ENCODE measurements at regions not wholly inside any gene's neighbourhood (a gene's known extent, or its start where the extent isn't known, plus 50 kb on each side); places are given as distances from the start of the nearest gene placed in this dataset.

- no peak for DNase-seq (ENCODE audit: low read depth)
- H3K4me3 ChIP-seq (ENCODE audit: control insufficient read depth, low read depth, low read length) = no peak overlapping the region
- TF ChIP-seq CTCF (IDR thresholded peaks at IDR 0.05; ENCODE audit: control insufficient read depth, insufficient read depth, low read depth, low read length, missing control alignments) = no peak
Measured at GRCh38 chr18:1495387-1495786, 590.7 kb downstream of the ADCYAP1 start.

GRCh38 chr18:1496096-1496495, 591.4 kb downstream of the ADCYAP1 start:
- no peak overlapping the region for H3K4me3 ChIP-seq (ENCODE audit: control insufficient read depth, low read depth, low read length)
- DNase-seq (ENCODE audit: low read depth) = no peak
- TF ChIP-seq CTCF (IDR thresholded peaks at IDR 0.05; ENCODE audit: control insufficient read depth, insufficient read depth, low read depth, low read length, missing control alignments) = no peak

GRCh38 chr18:1498216-1498615, 593.5 kb downstream of the ADCYAP1 start:
- no peak for DNase-seq (ENCODE audit: low read depth)
- no peak for TF ChIP-seq CTCF (IDR thresholded peaks at IDR 0.05; ENCODE audit: control insufficient read depth, insufficient read depth, low read depth, low read length, missing control alignments)
- no peak overlapping the region for H3K4me3 ChIP-seq (ENCODE audit: control insufficient read depth, low read depth, low read length)

- TF ChIP-seq CTCF (IDR thresholded peaks at IDR 0.05; ENCODE audit: control insufficient read depth, insufficient read depth, low read depth, low read length, missing control alignments) = no peak
- no peak overlapping the region for H3K4me3 ChIP-seq (ENCODE audit: control insufficient read depth, low read depth, low read length)
- DNase-seq (ENCODE audit: low read depth) = no peak
Measured at GRCh38 chr18:1499265-1499664, 594.6 kb downstream of the ADCYAP1 start.

GRCh38 chr18:1503847-1504246, 599.2 kb downstream of the ADCYAP1 start:
- TF ChIP-seq CTCF (IDR thresholded peaks at IDR 0.05; ENCODE audit: control insufficient read depth, insufficient read depth, low read depth, low read length, missing control alignments) = no peak
- no peak overlapping the region for H3K4me3 ChIP-seq (ENCODE audit: control insufficient read depth, low read depth, low read length)
- DNase-seq (ENCODE audit: low read depth) = no peak

GRCh38 chr18:1505856-1506255, 601.2 kb downstream of the ADCYAP1 start:
- DNase-seq (ENCODE audit: low read depth) = no peak
- no peak for TF ChIP-seq CTCF (IDR thresholded peaks at IDR 0.05; ENCODE audit: control insufficient read depth, insufficient read depth, low read depth, low read length, missing control alignments)
- no peak overlapping the region for H3K4me3 ChIP-seq (ENCODE audit: control insufficient read depth, low read depth, low read length)

Data from AG09309 (cell line).